Esophagus squamous epithelium (tissue), 5 donors: ENCODE measurements at regions not wholly inside any gene's neighbourhood (a gene's known extent, or its start where the extent isn't known, plus 50 kb on each side); places are given as distances from the start of the nearest gene placed in this dataset.

ENCODE experiments used
- DNase-seq: peaks from one replicate; lab custom pipeline; 2025; lab: John Stamatoyannopoulos, UW
- H3K27ac ChIP-seq, 4 donors: fragments of 200-600 bp; sonication (generic); one replicate each; pipeline ENCODE4 v1.5.1; 2016 to 2019; ENCODE audit warnings: mild to moderate bottlenecking in 1 of 4
- H3K27me3 ChIP-seq, 4 donors: fragments of 200-600 bp; sonication (generic); 1 replicate in 3 of 4; 2 replicates in 1 of 4; pipeline versions ENCODE4 v1.5.1 to v1.6.0; 2017 to 2021; ENCODE audit warnings: antibody characterized with exemption in 1 of 4
- H3K36me3 ChIP-seq, 3 donors: fragments of 200-600 bp; sonication (generic); one replicate each; pipeline ENCODE4 v1.5.1; 2016 to 2019
- H3K4me1 ChIP-seq, 3 donors: fragments of 200-600 bp; sonication (generic); one replicate each; pipeline ENCODE4 v1.5.1; 2017 to 2019
- H3K4me3 ChIP-seq, 4 donors: fragments of 200-600 bp; sonication (generic); 1 replicate in 3 of 4; 2 replicates in 1 of 4; pipeline ENCODE4 v1.5.1; 2016 to 2019; ENCODE audit warnings: mild to moderate bottlenecking in 2 of 4, moderate library complexity in 1 of 4
- H3K9me3 ChIP-seq, 3 donors: fragments of 200-600 bp; sonication (generic); one replicate each; pipeline ENCODE4 v1.5.1; 2016 to 2019
- CTCF ChIP-seq, 6 experiments: fragments of 450-650 bp in 4 of 6; fragments of 200-600 bp in 2 of 6; sonication (generic) in 2 of 6; IDR thresholded peaks; one replicate each; pipeline ENCODE4 v1.5.1; 2016 to 2019; ENCODE audit warnings: antibody characterized with exemption in 6 of 6, mild to moderate bottlenecking in 4 of 6, moderate library complexity in 4 of 6
- POLR2A ChIP-seq, 4 donors: fragments of 450-650 bp; IDR thresholded peaks; one replicate each; pipeline ENCODE4 v1.6.1; 2017; ENCODE audit warnings: antibody characterized with exemption in 4 of 4, mild to moderate bottlenecking in 4 of 4, moderate library complexity in 3 of 4
- WGBS, 2 donors: methylation state at CpG; one replicate each; pipeline ENCODE4 v1.1.5; 2018; 5-methylcytosine and 5-hydroxymethylcytosine counted together
- intact Hi-C: fragments of 100-400 bp; cut with DNase I; formaldehyde crosslinking; loops from one replicate; pipeline ENCODE4 v1.15.0; 2022
- donor health status: DM: yes; HTN: yes; CAD: no.

- no peak for DNase-seq
- Histone ChIP-seq H3K36me3 (no peaks in the 10 kb centered on the region), H3K9me3 (no peaks in the 10 kb centered on the region), H3K27ac (no peak overlapping the region), H3K4me3 (no peak overlapping the region), H3K4me1 (peaks cover 0 to 23% (median 0%) of the 10 kb centered on the region in 3 donors), H3K27me3 (no peaks in the 10 kb centered on the region)
- TF ChIP-seq POLR2A (IDR thresholded peaks at IDR 0.05) (no peak), CTCF (IDR thresholded peaks at IDR 0.05) (no peak)
- intact Hi-C loops = no loop called here
- WGBS, 2 donors = 79 to 83% methylated on average over 1 of the region's 1 CpG
These were observed 389.3 kb downstream of the HDGFL1 start for GRCh38 chr6:22958677-22959076.

- intact Hi-C loops = no loop called here
- Histone ChIP-seq H3K36me3 (no peaks in the 10 kb centered on the region), H3K4me3 (no peak overlapping the region), H3K27ac (no peak overlapping the region), H3K4me1 (peaks cover 0 to 20% (median 0%) of the 10 kb centered on the region in 3 donors), H3K27me3 (no peaks in the 10 kb centered on the region), H3K9me3 (no peaks in the 10 kb centered on the region)
- TF ChIP-seq POLR2A (IDR thresholded peaks at IDR 0.05) (no peak), CTCF (IDR thresholded peaks at IDR 0.05) (no peak)
- 29 to 44% methylated on average over 2 of the region's 2 CpGs for WGBS, 2 donors
- no peak for DNase-seq
These were observed 390.2 kb downstream of the HDGFL1 start for GRCh38 chr6:22959571-22959970.

- no peaks in the 10 kb centered on the region for H3K36me3 ChIP-seq
- H3K27ac ChIP-seq = no peak overlapping the region
- intact Hi-C loops = no loop called here
- TF ChIP-seq CTCF (IDR thresholded peaks at IDR 0.05) (no peak), POLR2A (IDR thresholded peaks at IDR 0.05) (no peak)
- no peaks in the 10 kb centered on the region for H3K9me3 ChIP-seq
- no peaks in the 10 kb centered on the region for H3K27me3 ChIP-seq
- H3K4me3 ChIP-seq = no peak overlapping the region
- H3K4me1 ChIP-seq = no peaks in the 10 kb centered on the region
- 64 to 82% methylated on average over 2 of the region's 2 CpGs for WGBS, 2 donors
- DNase-seq = no peak
These were observed 395.0 kb downstream of the HDGFL1 start for GRCh38 chr6:22964334-22964733.

GRCh38 chr6:22965889-22966288 is 396.5 kb downstream of the HDGFL1 start:
- Histone ChIP-seq H3K36me3 (no peaks in the 10 kb centered on the region), H3K27ac (no peak overlapping the region), H3K9me3 (no peaks in the 10 kb centered on the region), H3K4me3 (no peak overlapping the region), H3K27me3 (no peaks in the 10 kb centered on the region), H3K4me1 (no peaks in the 10 kb centered on the region)
- TF ChIP-seq POLR2A (IDR thresholded peaks at IDR 0.05) (no peak), CTCF (IDR thresholded peaks at IDR 0.05) (no peak)
- WGBS, 2 donors = 56 to 60% methylated on average over 5 of the region's 5 CpGs
- intact Hi-C loops = no loop called here
- DNase-seq = no peak

- H3K4me3 ChIP-seq = no peak overlapping the region
- H3K36me3 ChIP-seq = no peaks in the 10 kb centered on the region
- 43 to 47% methylated on average over 3 of the region's 3 CpGs for WGBS, 2 donors
- H3K27me3 ChIP-seq = no peaks in the 10 kb centered on the region
- H3K27ac ChIP-seq = no peak overlapping the region
- H3K9me3 ChIP-seq = no peaks in the 10 kb centered on the region
- H3K4me1 ChIP-seq = no peaks in the 10 kb centered on the region
- no peak for TF ChIP-seq POLR2A (IDR thresholded peaks at IDR 0.05)
- no peak for TF ChIP-seq CTCF (IDR thresholded peaks at IDR 0.05)
- intact Hi-C loops = no loop called here
- no peak for DNase-seq
These were observed 397.5 kb downstream of the HDGFL1 start for GRCh38 chr6:22966691-22967422.
